ENCODE measurements at regions not wholly inside any gene's neighbourhood (a gene's known extent, or its start where the extent isn't known, plus 50 kb on each side); places are given as distances from the start of the nearest gene placed in this dataset.

DNA sequence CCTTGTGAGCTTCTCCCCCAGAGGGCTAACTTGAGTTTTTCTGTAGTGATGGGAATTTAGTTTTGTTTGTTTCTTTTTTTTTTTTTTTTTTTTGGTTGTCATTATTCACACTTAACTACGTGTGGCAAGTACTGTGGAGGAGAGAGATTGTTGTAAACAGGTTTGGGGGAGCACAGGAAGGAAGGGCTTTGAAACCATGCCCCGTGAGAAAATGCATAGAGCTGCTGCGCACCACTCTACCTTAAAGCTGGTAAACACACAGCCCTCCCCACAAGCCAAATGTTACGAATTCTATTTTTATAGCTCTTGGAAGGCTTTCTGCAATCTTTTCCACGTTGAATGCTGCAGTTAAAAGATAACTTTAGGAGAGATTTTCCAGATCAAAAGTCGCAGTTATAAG, 76.2 kb downstream of the ZNF22 start:
- Histone ChIP-seq H3K9me3 (no peaks in the 10 kb centered on the region), H3K4me1 (no peaks in the 10 kb centered on the region), H3K27ac (no peak overlapping the region), H3K27me3 (no peaks in the 10 kb centered on the region), H3K4me3 (no peak overlapping the region), H3K36me3 (no peaks in the 10 kb centered on the region)
- DNase-seq (no peak), ATAC-seq (no peak)
- intact Hi-C loops (cut with DNase I; ENCODE audit: low total_unique reads) (no loop called here), in situ Hi-C loops (cut with MboI; ENCODE audit: low sequenced_read_pairs in 4 of 4) (no loop called here)
- TF ChIP-seq POLR2A (IDR thresholded peaks at IDR 0.05) (no peak), CTCF (IDR thresholded peaks at IDR 0.05 in 4 of 5, conservative IDR thresholded peaks at IDR 0.05 in 1 of 5) (no peak)

DNA sequence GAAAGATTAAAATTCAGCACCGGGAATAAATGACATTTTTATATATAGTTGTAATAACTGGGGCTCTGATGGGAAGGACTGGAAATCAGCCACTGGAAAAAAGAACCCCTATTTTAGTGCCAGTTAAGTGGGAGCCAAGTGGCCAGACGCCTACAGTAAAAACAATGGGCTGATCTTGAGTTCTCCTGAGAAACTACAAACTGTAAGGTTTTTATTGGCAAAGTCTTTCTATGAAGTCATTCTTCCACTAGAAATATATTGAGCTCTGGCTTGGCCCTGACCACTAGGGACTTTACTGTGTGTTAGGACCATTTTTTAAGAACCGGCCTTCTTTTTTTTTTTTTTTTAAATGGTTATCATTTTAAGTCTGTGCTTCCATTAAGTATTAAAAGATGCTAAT, 79.6 kb downstream of the ZNF22 start:
- TF ChIP-seq CTCF (IDR thresholded peaks at IDR 0.05 in 4 of 5, conservative IDR thresholded peaks at IDR 0.05 in 1 of 5) (no peak), POLR2A (IDR thresholded peaks at IDR 0.05) (no peak)
- Histone ChIP-seq H3K27me3 (no peaks in the 10 kb centered on the region), H3K36me3 (no peaks in the 10 kb centered on the region), H3K9me3 (no peaks in the 10 kb centered on the region), H3K27ac (no peak overlapping the region), H3K4me3 (no peak overlapping the region), H3K4me1 (no peaks in the 10 kb centered on the region)
- intact Hi-C loops (cut with DNase I; ENCODE audit: low total_unique reads): no loop called here
- DNase-seq (no peak), ATAC-seq (no peak)
- in situ Hi-C loops (cut with MboI; ENCODE audit: low sequenced_read_pairs in 4 of 4): no loop called here

DNA sequence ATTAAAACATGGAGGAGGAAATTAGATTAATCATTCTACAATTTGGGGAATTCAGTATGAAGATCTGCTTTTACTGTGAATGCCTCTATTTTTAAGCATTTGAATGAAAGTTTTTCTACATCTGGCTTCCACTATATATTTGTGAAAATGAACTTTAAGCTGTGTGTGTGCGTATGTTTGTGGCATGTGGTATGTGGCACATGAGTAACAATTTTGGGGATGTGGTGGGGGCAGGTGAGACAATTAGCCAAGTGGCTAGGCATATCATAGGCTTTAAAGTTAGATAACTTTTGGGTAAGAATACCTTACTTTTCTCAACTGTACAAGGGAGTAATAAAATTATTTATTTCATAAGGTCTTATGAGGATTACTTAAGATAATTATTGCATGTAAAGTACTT, 81.5 kb downstream of the ZNF22 start:
- in situ Hi-C loops (cut with MboI; ENCODE audit: low sequenced_read_pairs in 4 of 4) (no loop called here), intact Hi-C loops (cut with DNase I; ENCODE audit: low total_unique reads) (no loop called here)
- Histone ChIP-seq H3K9me3 (no peaks in the 10 kb centered on the region), H3K4me1 (no peaks in the 10 kb centered on the region), H3K27me3 (no peaks in the 10 kb centered on the region), H3K27ac (no peak overlapping the region), H3K36me3 (no peaks in the 10 kb centered on the region), H3K4me3 (no peak overlapping the region)
- DNase-seq (no peak), ATAC-seq (no peak)
- TF ChIP-seq CTCF (IDR thresholded peaks at IDR 0.05 in 4 of 5, conservative IDR thresholded peaks at IDR 0.05 in 1 of 5) (no peak), POLR2A (IDR thresholded peaks at IDR 0.05) (no peak)

GRCh38 chr10:45091968-45092367, 91.2 kb downstream of the ZNF22 start:
- Histone ChIP-seq H3K36me3 (no peaks in the 10 kb centered on the region), H3K4me1 (no peaks in the 10 kb centered on the region), H3K27me3 (peaks cover 0 to 2% (median 0%) of the 10 kb centered on the region in 3 donors), H3K4me3 (no peak overlapping the region), H3K9me3 (no peaks in the 10 kb centered on the region), H3K27ac (no peak overlapping the region)
- TF ChIP-seq CTCF (IDR thresholded peaks at IDR 0.05 in 4 of 5, conservative IDR thresholded peaks at IDR 0.05 in 1 of 5) (no peak), POLR2A (IDR thresholded peaks at IDR 0.05) (no peak)
- intact Hi-C loops (cut with DNase I; ENCODE audit: low total_unique reads) (no loop called here), in situ Hi-C loops (cut with MboI; ENCODE audit: low sequenced_read_pairs in 4 of 4) (no loop called here)
- ATAC-seq (no peak), DNase-seq (no peak)

GRCh38 chr10:45093945-45094344, 93.2 kb downstream of the ZNF22 start:
- no peak overlapping the region for H3K27ac ChIP-seq
- H3K9me3 ChIP-seq: no peaks in the 10 kb centered on the region
- intact Hi-C loops (cut with DNase I; ENCODE audit: low total_unique reads): no loop called here
- no peak for TF ChIP-seq POLR2A (IDR thresholded peaks at IDR 0.05)
- no peak for TF ChIP-seq CTCF (IDR thresholded peaks at IDR 0.05 in 4 of 5, conservative IDR thresholded peaks at IDR 0.05 in 1 of 5)
- DNase-seq (no peak), ATAC-seq (no peak)
- H3K4me1 ChIP-seq: no peaks in the 10 kb centered on the region
- in situ Hi-C loops (cut with MboI; ENCODE audit: low sequenced_read_pairs in 4 of 4): no loop called here
- no peaks in the 10 kb centered on the region for H3K36me3 ChIP-seq
- H3K4me3 ChIP-seq: no peak overlapping the region
- H3K27me3 ChIP-seq: peaks cover 0 to 6% (median 2%) of the 10 kb centered on the region in 3 donors
